Sigmoid colon (tissue), 6 donors: ENCODE measurements at regions not wholly inside any gene's neighbourhood (a gene's known extent, or its start where the extent isn't known, plus 50 kb on each side); places are given as distances from the start of the nearest gene placed in this dataset.

Source experiments
- DNase-seq: peaks from one replicate; pipeline ENCODE4 v3.0.0-alpha.2; 2019
- H3K27ac ChIP-seq, 4 donors: fragments of 200-600 bp; sonication (generic); one replicate each; pipeline ENCODE4 v1.5.1; 2016 to 2019; ENCODE audit warnings: mild to moderate bottlenecking in 1 of 4
- H3K27me3 ChIP-seq, 3 donors: fragments of 200-600 bp; sonication (generic); one replicate each; pipeline ENCODE4 v1.5.1; 2019; ENCODE audit warnings: mild to moderate bottlenecking in 1 of 3
- H3K36me3 ChIP-seq, 4 donors: fragments of 200-600 bp; sonication (generic); one replicate each; pipeline ENCODE4 v1.5.1; 2016 to 2019
- H3K4me1 ChIP-seq, 4 donors: fragments of 200-600 bp; sonication (generic); one replicate each; pipeline ENCODE4 v1.5.1; 2017 to 2019
- H3K4me3 ChIP-seq, 4 donors: fragments of 200-600 bp; sonication (generic); one replicate each; pipeline ENCODE4 v1.5.1; 2017 to 2019; ENCODE audit warnings: mild to moderate bottlenecking in 2 of 4, moderate library complexity in 1 of 4
- H3K9me3 ChIP-seq, 4 donors: fragments of 200-600 bp in 3 of 4; sonication (generic) in 3 of 4; one replicate each; pipeline versions ENCODE4 v1.5.1 to v1.6.1; 2013 to 2019
- EP300 ChIP-seq, 4 donors: sonication (generic); formaldehyde crosslinking; IDR thresholded peaks; one replicate each; pipeline ENCODE4 v1.6.1; 2017; ENCODE audit warnings: antibody characterized with exemption in 4 of 4
- POLR2A ChIP-seq, 2 donors: fragments of 450-650 bp; IDR thresholded peaks; one replicate each; pipeline ENCODE4 v1.6.1; 2016; ENCODE audit warnings: antibody characterized with exemption in 2 of 2, mild to moderate bottlenecking in 2 of 2, moderate library complexity in 2 of 2
- POLR2AphosphoS5 ChIP-seq, 4 donors: sonication (generic); formaldehyde crosslinking; IDR thresholded peaks; one replicate each; pipeline ENCODE4 v1.6.1; 2017; ENCODE audit warnings: antibody characterized with exemption in 4 of 4
- WGBS, 2 donors: extraction: QIAGEN DNeasy Blood & Tissue Kit; methylation state at CpG; one replicate each; pipeline ENCODE4 v1.1.7; 2013; 5-methylcytosine and 5-hydroxymethylcytosine counted together
- intact Hi-C: fragments of 100-400 bp; cut with DNase I; formaldehyde crosslinking; loops from one replicate; pipeline ENCODE4 v1.15.1; 2023
- TF ChIP-seq, protein P1 (sequence below), 4 experiments: fragments of 450-650 bp in 3 of 4; fragments of 200-600 bp in 1 of 4; IDR thresholded peaks; one replicate each; pipeline ENCODE4 v1.5.1; 2016 to 2019; ENCODE audit warnings: antibody characterized with exemption in 4 of 4, mild to moderate bottlenecking in 3 of 4, moderate library complexity in 2 of 4
- donor health status: healthy with polysubstance abuse.
- donor health status: healthy.

DNA sequence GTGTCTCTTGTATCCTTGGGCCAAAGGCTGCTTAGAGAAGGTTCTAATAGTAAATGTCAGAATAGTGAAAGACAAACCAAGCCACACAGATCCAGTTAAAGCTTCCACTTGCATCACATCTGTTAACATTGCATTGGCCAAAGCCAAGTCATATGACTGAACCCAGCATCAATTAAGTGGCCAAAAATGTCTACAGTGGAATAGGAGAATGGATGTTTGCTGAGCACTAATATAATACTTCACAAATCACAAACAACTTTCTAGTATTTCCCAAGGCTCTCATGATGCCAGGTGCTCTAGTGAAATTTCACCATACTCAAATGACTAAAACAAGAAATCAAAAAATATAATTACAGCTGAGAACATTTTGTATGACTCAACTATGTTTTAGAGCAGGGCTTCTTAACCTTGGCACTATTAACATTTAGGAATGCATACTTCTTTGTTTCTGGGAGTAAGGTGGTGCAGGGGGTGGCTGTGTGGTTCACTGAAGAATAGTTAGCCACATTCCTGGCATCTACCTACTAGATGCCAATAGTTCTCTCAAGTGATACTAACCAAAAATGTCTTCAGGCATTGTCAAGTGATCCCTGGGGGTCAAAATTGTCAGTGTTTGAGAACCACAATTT is 148.0 kb upstream of the SPTLC3 start:
- no peak for DNase-seq
- H3K4me1 ChIP-seq: no peaks in the 10 kb centered on the region

DNA sequence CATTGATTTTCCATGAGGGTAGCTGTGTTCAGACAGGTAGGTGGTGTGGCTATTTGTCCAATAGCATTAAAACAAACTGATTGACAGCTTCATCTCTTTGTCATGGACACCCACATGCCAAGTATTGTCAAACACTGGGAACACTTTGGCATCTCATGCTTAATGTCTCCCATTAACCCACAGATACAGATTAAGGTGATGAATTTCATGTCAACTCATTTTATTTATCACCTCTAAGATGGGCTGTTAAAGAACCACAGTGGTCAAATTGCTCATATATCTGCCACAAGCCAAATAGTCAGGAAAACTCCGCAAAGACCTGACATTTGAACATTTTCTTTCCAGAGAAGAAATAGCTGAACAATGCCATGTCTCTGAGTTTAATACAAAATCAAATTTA is 139.1 kb upstream of the SPTLC3 start:
- Histone ChIP-seq H3K4me1 (no peaks in the 10 kb centered on the region), H3K9me3 (no peaks in the 10 kb centered on the region), H3K27ac (no peak overlapping the region), H3K4me3 (no peak overlapping the region), H3K36me3 (no peaks in the 10 kb centered on the region), H3K27me3 (no peaks in the 10 kb centered on the region)
- 93 to 95% methylated on average over 1 of the region's 1 CpG for WGBS, 2 donors
- no peak for DNase-seq
- TF ChIP-seq, protein P1, sequence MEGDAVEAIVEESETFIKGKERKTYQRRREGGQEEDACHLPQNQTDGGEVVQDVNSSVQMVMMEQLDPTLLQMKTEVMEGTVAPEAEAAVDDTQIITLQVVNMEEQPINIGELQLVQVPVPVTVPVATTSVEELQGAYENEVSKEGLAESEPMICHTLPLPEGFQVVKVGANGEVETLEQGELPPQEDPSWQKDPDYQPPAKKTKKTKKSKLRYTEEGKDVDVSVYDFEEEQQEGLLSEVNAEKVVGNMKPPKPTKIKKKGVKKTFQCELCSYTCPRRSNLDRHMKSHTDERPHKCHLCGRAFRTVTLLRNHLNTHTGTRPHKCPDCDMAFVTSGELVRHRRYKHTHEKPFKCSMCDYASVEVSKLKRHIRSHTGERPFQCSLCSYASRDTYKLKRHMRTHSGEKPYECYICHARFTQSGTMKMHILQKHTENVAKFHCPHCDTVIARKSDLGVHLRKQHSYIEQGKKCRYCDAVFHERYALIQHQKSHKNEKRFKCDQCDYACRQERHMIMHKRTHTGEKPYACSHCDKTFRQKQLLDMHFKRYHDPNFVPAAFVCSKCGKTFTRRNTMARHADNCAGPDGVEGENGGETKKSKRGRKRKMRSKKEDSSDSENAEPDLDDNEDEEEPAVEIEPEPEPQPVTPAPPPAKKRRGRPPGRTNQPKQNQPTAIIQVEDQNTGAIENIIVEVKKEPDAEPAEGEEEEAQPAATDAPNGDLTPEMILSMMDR (IDR thresholded peaks at IDR 0.05): no peak
- TF ChIP-seq POLR2AphosphoS5 (IDR thresholded peaks at IDR 0.05) (no peak), EP300 (IDR thresholded peaks at IDR 0.05) (no peak), POLR2A (IDR thresholded peaks at IDR 0.05) (no peak)
- intact Hi-C loops: no loop called here

More for the DNA sequence above, 148.0 kb upstream of the SPTLC3 start:
- intact Hi-C loops: no loop called here
- H3K9me3 ChIP-seq: peaks cover 0 to 5% (median under 1%) of the 10 kb centered on the region in 4 donors
- TF ChIP-seq, protein P1 (IDR thresholded peaks at IDR 0.05): no peak
- TF ChIP-seq EP300 (IDR thresholded peaks at IDR 0.05) (no peak), POLR2AphosphoS5 (IDR thresholded peaks at IDR 0.05) (no peak), POLR2A (IDR thresholded peaks at IDR 0.05) (no peak)
- H3K36me3 ChIP-seq: no peaks in the 10 kb centered on the region
- no peak overlapping the region for H3K27ac ChIP-seq
- no peaks in the 10 kb centered on the region for H3K27me3 ChIP-seq
- H3K4me3 ChIP-seq: no peak overlapping the region

DNA sequence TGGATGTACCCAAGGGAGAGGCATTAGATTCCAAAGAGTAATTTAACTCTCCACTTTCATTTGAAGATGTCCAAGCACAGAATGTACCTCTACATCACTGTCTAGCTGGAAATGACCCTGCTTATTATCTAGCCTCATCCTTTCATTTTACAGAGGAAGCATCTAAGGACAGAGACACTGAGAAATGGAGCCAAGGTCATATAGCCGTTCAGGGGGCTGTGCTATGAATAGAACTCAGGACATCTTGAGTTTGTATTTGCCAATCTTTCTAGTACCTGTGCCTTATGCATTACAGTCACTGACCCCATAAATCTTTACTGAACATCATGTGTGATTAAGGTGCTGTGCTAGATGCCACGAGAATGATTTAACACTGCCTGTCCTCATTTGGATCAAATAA is 138.2 kb upstream of the SPTLC3 start:
- no peak overlapping the region for H3K4me3 ChIP-seq
- no peak for TF ChIP-seq POLR2AphosphoS5 (IDR thresholded peaks at IDR 0.05)
- TF ChIP-seq, protein P1 (IDR thresholded peaks at IDR 0.05): no peak
- TF ChIP-seq POLR2A (IDR thresholded peaks at IDR 0.05): no peak
- TF ChIP-seq EP300 (IDR thresholded peaks at IDR 0.05): no peak
- intact Hi-C loops: no loop called here
- H3K36me3 ChIP-seq: no peaks in the 10 kb centered on the region
- no peak for DNase-seq
- H3K27ac ChIP-seq: no peak overlapping the region
- no peaks in the 10 kb centered on the region for H3K9me3 ChIP-seq
- 69 to 76% methylated on average over 2 of the region's 2 CpGs for WGBS, 2 donors
- no peaks in the 10 kb centered on the region for H3K4me1 ChIP-seq
- H3K27me3 ChIP-seq: no peaks in the 10 kb centered on the region

DNA sequence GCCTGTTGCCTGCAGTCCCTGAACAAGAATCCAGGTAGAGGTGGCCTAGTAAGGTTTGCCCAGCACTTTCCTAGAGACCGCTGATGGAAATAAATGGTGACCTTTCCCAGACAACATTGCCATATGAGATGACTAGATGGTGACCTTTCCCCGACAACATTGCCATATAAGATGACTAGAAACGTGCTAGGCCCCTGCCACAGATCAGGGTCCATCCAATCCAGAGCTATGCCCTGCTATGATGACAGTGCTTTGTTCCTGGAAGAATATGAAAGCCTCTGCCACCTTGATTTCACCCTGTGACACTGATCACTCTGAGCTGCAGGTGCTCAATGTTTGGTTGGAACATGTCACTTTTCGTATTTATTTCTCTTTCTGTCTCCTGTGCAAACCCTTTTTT is 133.8 kb upstream of the SPTLC3 start:
- H3K27me3 ChIP-seq: no peaks in the 10 kb centered on the region
- no peak overlapping the region for H3K27ac ChIP-seq
- intact Hi-C loops: no loop called here
- no peaks in the 10 kb centered on the region for H3K36me3 ChIP-seq
- TF ChIP-seq, protein P1 (IDR thresholded peaks at IDR 0.05): no peak
- TF ChIP-seq EP300 (IDR thresholded peaks at IDR 0.05) (no peak), POLR2AphosphoS5 (IDR thresholded peaks at IDR 0.05) (no peak), POLR2A (IDR thresholded peaks at IDR 0.05) (no peak)
- H3K4me1 ChIP-seq: no peaks in the 10 kb centered on the region
- WGBS, 2 donors: 69 to 83% methylated on average over 4 of the region's 4 CpGs
- DNase-seq: no peak
- H3K9me3 ChIP-seq: no peaks in the 10 kb centered on the region
- no peak overlapping the region for H3K4me3 ChIP-seq

DNA sequence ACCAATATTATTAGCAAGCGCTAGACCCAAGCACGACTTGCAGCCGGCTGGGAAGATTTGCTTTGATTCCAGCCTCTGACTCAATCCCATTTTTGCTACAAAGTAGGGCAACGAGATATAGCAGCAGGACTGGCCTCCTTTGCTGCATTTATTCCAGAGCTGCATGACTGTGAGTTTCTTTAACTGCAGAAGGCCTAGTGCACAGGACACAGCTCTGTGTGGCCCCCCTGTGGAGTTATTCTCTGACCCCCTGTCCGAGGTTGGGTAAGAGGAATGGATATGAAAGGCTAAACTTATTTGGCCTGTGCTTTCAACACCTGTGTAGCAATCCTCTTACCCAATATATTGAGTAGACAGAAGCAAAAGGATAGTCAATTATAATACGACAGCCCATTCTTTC is 133.3 kb upstream of the SPTLC3 start:
- TF ChIP-seq EP300 (IDR thresholded peaks at IDR 0.05): no peak
- TF ChIP-seq, protein P1 (IDR thresholded peaks at IDR 0.05): no peak
- no peak for TF ChIP-seq POLR2A (IDR thresholded peaks at IDR 0.05)
- TF ChIP-seq POLR2AphosphoS5 (IDR thresholded peaks at IDR 0.05): no peak
- no peaks in the 10 kb centered on the region for H3K9me3 ChIP-seq
- 78% methylated on average over 6 of the region's 6 CpGs for WGBS, 2 donors
- no peak overlapping the region for H3K27ac ChIP-seq
- DNase-seq: no peak
- H3K4me1 ChIP-seq: no peaks in the 10 kb centered on the region
- H3K27me3 ChIP-seq: no peaks in the 10 kb centered on the region
- intact Hi-C loops: no loop called here
- no peaks in the 10 kb centered on the region for H3K36me3 ChIP-seq
- H3K4me3 ChIP-seq: no peak overlapping the region
